Breast epithelium (tissue), 4 donors: ENCODE measurements at regions not wholly inside any gene's neighbourhood (a gene's known extent, or its start where the extent isn't known, plus 50 kb on each side); places are given as distances from the start of the nearest gene placed in this dataset.

Experiments
- DNase-seq, 2 donors: peaks; one replicate each; pipeline ENCODE4 v3.0.0-alpha.2; 2019; ENCODE audit warnings: low spot score in 2 of 2
- H3K27ac ChIP-seq, 2 donors: fragments of 200-600 bp; sonication (generic) in 1 of 2; one replicate each; pipeline ENCODE4 v1.5.1; 2016 to 2019; ENCODE audit warnings: mild to moderate bottlenecking in 1 of 2
- H3K27me3 ChIP-seq, 2 donors: fragments of 200-600 bp; sonication (generic) in 1 of 2; one replicate each; pipeline versions ENCODE4 v1.5.1 to v1.6.0; 2017 to 2019; ENCODE audit warnings: control low read depth in 1 of 2, mild to moderate bottlenecking in 1 of 2
- H3K36me3 ChIP-seq: fragments of 200-600 bp; one replicate; pipeline ENCODE4 v1.5.1; 2019
- H3K4me1 ChIP-seq, 2 donors: fragments of 200-600 bp; sonication (generic); one replicate each; pipeline ENCODE4 v1.5.1; 2016 to 2019; ENCODE audit warnings: control low read depth in 1 of 2
- H3K4me3 ChIP-seq, 3 donors: fragments of 200-600 bp; sonication (generic); 1 replicate in 2 of 3; 2 replicates in 1 of 3; pipeline ENCODE4 v1.5.1; 2016 to 2019; ENCODE audit warnings: mild to moderate bottlenecking in 3 of 3, moderate library complexity in 2 of 3
- H3K9me3 ChIP-seq, 2 donors: fragments of 200-600 bp; sonication (generic) in 1 of 2; one replicate each; pipeline ENCODE4 v1.5.1; 2016 to 2019; ENCODE audit warnings: control low read depth in 1 of 2
- CTCF ChIP-seq, 3 donors: fragments of 450-650 bp; IDR thresholded peaks; one replicate each; pipeline ENCODE4 v1.5.1; 2016 to 2017; ENCODE audit warnings: antibody characterized with exemption in 3 of 3, mild to moderate bottlenecking in 3 of 3, moderate library complexity in 3 of 3
- POLR2A ChIP-seq: fragments of 450-650 bp; IDR thresholded peaks from one replicate; pipeline ENCODE4 v1.6.1; 2016; ENCODE audit warnings: antibody characterized with exemption, mild to moderate bottlenecking, moderate library complexity
- POLR2AphosphoS5 ChIP-seq, 3 donors: sonication (generic); formaldehyde crosslinking; IDR thresholded peaks; one replicate each; pipeline ENCODE4 v1.6.1; 2017; ENCODE audit warnings: antibody characterized with exemption in 3 of 3
- intact Hi-C: fragments of 100-400 bp; cut with DNase I; formaldehyde crosslinking; loops from one replicate; pipeline ENCODE4 v1.15.1; 2023; ENCODE audit warnings: low total_unique reads

DNA sequence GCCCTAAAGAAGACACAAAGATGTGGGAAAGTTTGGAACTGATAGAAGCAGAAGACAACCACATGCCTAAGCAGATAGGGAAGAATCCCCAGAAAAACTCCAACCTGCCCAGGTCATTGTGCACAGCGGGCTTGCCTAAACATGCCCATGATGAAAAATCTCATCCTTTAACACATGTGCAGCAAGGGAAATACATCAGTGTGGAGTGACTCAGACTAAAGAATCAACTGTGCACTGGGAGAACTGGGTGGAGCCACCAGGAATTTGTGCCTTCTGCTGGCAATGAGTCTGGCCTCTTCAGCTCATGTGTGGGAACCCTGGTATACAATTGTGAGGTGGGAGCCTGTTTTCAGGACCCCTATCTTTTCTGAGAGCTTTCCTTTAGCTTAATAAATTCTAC, 398.5 kb downstream of the FSCB start:
- Histone ChIP-seq H3K4me1 (no peaks in the 10 kb centered on the region), H3K4me3 (no peak overlapping the region), H3K36me3 (no peaks in the 10 kb centered on the region), H3K27me3 (no peaks in the 10 kb centered on the region), H3K9me3 (peaks cover 9 to 27% of the 10 kb centered on the region in 2 donors), H3K27ac (no peak overlapping the region)
- DNase-seq: no peak
- intact Hi-C loops: no loop called here
- TF ChIP-seq CTCF (IDR thresholded peaks at IDR 0.05) (no peak), POLR2A (no peak), POLR2AphosphoS5 (IDR thresholded peaks at IDR 0.05) (no peak)

DNA sequence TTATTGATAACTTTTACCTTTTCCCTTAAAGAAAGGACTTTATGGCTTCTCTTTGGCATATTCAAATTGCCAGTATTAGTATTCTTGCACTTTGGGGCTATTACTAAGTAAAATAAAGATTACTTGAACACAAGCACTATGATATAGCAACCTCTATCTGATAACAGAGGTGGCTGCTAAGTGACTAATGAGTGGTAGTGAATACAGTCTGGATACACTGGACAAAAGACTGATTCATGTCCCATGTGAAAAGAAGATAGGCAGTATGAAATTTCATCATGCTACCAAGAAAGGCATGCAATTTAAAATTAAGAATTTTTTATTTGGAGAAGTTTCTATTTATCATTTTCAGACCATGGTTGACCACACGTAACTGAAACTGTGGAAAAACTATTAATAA, 399.9 kb downstream of the FSCB start:
- no peak for DNase-seq
- Histone ChIP-seq H3K4me1 (no peaks in the 10 kb centered on the region), H3K9me3 (peaks cover 9 to 27% of the 10 kb centered on the region in 2 donors), H3K27me3 (no peaks in the 10 kb centered on the region), H3K36me3 (no peaks in the 10 kb centered on the region), H3K4me3 (no peak overlapping the region), H3K27ac (no peak overlapping the region)
- intact Hi-C loops: no loop called here
- TF ChIP-seq POLR2A (no peak), CTCF (IDR thresholded peaks at IDR 0.05) (no peak), POLR2AphosphoS5 (IDR thresholded peaks at IDR 0.05) (no peak)

DNA sequence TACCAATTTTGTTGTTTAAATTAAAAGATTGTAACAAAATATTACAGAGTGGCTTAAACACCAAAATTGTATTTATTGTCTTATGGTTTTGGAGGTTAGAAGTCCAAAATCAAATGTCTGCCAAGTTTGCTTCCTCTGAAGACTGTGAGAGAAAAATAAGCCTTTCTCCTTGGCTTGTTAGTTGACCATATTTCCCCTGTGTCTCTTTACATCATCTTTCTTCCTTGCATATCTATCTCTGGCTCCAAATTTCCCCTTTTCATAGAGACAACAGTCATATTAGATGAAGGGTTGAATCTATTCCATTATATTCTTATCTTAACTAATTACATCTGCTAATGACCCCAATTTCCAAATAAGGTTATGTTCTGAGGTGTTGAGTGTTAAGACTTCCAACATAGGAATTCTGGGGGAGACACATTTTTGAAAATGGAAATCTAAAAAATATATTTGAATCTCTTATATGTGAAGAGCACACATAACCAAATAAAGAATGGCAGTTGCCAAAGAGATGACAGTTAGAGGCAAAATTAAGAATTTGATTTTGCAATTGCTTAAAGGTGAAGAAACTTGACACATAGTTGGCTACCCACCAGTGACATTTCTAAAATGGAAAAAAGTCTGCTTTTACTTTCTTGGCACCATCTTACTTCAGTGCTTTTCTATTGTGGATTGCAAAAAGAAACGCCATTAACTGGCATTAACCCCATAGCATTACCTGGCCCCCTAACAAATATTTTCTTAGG, 407.2 kb downstream of the FSCB start:
- Histone ChIP-seq H3K27me3 (no peaks in the 10 kb centered on the region), H3K4me1 (no peaks in the 10 kb centered on the region), H3K4me3 (no peak overlapping the region), H3K36me3 (no peaks in the 10 kb centered on the region), H3K27ac (no peak overlapping the region), H3K9me3 (no peaks in the 10 kb centered on the region)
- intact Hi-C loops: no loop called here
- DNase-seq: no peak
- TF ChIP-seq CTCF (IDR thresholded peaks at IDR 0.05) (no peak), POLR2AphosphoS5 (IDR thresholded peaks at IDR 0.05) (no peak), POLR2A (no peak)

DNA sequence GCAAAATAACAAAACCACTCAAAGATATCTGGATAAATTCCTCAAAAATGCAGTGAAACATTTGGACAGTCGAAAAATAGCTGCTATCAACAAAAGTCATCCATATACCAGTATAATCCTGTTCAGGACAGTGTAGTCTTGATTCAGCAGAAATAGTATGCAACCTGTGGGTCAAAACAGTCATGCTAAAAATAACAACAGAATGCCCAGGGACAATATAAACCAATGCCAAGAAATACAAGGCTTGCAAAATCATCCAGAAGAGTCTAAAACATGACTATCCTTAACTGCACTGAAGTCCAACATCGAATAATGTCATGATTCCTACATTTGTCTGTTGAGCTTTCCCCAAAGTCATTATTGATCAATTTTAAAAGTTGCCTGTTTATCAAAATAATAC, 425.9 kb downstream of the FSCB start:
- intact Hi-C loops: no loop called here
- Histone ChIP-seq H3K27ac (no peak overlapping the region), H3K9me3 (no peaks in the 10 kb centered on the region), H3K27me3 (no peaks in the 10 kb centered on the region), H3K4me1 (no peaks in the 10 kb centered on the region), H3K4me3 (no peak overlapping the region), H3K36me3 (no peaks in the 10 kb centered on the region)
- TF ChIP-seq POLR2AphosphoS5 (IDR thresholded peaks at IDR 0.05) (no peak), CTCF (IDR thresholded peaks at IDR 0.05) (no peak), POLR2A (no peak)
- DNase-seq: no peak

DNA sequence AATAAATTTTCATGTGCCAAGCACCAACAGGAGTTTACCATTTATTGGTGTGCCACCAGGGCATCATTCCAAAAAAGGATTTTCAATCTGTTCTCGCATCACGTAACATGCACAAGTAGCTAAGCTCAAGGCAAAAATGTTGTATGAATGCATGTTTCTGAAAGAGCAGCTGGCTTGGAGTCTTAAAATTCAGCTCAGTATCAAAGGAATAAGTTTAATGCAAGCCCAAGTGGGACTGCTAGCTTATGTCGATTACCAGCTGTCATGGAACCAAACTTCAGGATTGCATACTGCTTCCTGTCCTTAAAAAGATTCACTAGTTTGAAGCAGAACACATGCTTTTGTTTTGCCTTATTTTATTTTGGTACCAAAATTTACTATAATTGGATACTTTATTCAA, 437.0 kb downstream of the FSCB start:
- no peak for DNase-seq
- TF ChIP-seq POLR2A (no peak), POLR2AphosphoS5 (IDR thresholded peaks at IDR 0.05) (no peak), CTCF (IDR thresholded peaks at IDR 0.05) (no peak)

More for the DNA sequence above, 437.0 kb downstream of the FSCB start:
- intact Hi-C loops: no loop called here
- H3K4me3 ChIP-seq: no peak overlapping the region
- no peaks in the 10 kb centered on the region for H3K4me1 ChIP-seq
- H3K36me3 ChIP-seq: no peaks in the 10 kb centered on the region
- H3K27ac ChIP-seq: no peak overlapping the region
- peaks cover 0 to 6% of the 10 kb centered on the region in 2 donors for H3K9me3 ChIP-seq
- no peaks in the 10 kb centered on the region for H3K27me3 ChIP-seq
